IPS DF 19.7 (cell line): ENCODE measurements at regions not wholly inside any gene's neighbourhood (a gene's known extent, or its start where the extent isn't known, plus 50 kb on each side); places are given as distances from the start of the nearest gene placed in this dataset.

Experiments used
- DNase-seq: peaks from one replicate; pipeline ENCODE4 v3.0.0-alpha.2; 2013; ENCODE audit warnings: low read depth, low spot score

DNA sequence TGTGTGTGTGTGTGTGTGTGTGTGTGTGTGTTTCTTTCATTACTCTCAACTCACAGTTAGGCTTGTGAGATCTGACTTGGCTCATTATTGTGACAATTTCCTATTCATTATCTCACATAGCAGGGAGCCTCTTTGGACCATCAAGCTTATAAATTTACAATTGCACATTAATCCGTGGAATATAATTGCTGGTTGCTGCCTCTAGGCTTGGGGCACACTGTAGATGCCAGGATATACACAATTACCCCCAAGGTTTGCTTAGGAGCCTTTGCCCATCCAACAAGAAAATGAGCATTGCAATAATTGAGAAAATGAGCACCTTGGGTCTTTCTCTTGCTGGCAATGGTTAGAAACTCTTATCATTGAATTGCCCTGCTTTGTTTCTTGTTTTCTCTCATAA is 161.6 kb upstream of the DMRTA1 start:
- no peak for DNase-seq

DNA sequence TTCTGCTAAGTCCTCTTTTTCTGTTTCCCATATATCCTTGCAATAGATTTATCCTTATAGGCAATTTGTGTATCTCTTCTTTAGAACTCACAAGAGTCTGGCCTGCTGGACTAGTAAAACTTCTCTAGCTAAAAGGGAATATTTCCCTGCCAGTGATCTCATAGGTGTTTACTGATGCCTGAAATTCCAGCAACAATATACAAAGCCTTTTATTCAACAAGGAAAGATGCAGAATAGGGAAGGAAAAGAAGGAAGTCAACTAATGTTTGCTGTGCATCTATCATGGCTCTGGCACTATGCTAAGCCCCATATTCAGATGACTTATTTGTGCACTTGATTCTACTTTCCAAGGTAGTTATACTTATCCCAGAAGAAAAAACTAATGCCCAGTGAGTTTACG is 160.0 kb upstream of the DMRTA1 start:
- no peak for DNase-seq

DNA sequence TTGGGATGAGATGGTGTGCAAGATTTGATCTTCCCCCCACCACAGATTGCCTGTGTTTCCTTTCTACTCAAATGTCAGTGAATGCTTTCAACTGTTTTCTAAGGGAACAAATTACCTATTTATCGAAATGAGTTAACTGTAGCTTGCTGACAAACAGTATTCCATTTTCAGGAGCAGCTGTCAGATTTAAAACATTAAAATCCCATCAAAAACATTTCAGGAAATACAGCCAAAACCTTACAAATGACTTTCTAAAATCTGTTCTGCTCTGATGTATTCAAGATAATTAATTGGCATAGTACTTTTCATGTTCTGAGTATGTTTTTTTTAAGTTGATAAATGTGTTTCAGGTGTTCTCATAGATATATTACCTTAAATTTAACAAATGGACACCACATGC is 158.0 kb upstream of the DMRTA1 start:
- DNase-seq: no peak

DNA sequence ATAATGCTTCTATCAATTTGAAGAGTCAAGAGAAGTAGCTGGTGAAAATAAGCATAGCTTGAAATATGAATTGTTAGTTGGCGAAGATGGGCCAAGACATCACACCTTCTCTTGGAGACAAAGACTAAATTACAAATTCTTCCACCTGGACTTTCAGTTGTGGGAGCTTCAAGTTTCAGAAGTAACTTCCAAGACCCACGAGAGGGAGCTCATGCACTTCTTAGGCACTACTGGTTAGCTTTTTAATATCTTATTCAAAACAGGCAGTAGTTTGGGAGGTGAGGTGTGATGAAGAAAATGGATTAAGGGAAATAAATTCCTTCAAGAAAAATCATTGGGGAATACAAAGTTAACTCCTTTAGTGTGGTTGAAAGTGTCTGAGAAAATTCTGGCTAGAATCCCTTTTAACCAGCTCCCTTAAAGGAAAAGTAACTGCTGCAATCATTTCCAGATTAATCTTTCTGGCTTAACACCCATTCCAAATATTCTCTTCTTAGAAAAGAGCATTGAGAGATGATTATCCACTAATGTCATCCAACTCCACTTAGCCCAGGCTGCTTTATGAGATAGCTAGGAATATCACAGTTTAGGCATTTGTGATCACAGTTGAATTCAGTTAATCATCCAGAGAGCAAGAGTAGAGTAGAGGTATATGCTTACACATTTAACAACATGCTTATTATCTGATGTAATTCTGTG is 139.5 kb upstream of the DMRTA1 start:
- DNase-seq: peak; percentile 15

DNA sequence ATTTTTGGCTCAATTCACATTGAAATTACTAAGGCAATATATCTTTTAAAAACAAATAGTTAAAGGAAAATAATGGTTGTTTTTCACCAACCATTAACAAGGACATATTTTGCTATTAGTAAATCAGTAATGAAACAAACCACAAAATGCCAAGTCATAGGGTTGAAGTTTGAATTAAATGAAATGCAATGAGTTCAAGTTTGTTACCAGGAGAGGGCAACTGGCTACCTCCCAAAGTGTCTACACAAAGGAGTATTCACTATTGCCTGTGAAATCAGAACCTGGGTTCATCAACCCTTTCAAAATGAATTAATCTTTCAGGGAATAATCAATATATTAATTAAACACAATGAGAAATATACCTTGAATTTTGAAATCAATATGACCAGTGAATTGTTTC is 138.4 kb upstream of the DMRTA1 start:
- DNase-seq: no peak

DNA sequence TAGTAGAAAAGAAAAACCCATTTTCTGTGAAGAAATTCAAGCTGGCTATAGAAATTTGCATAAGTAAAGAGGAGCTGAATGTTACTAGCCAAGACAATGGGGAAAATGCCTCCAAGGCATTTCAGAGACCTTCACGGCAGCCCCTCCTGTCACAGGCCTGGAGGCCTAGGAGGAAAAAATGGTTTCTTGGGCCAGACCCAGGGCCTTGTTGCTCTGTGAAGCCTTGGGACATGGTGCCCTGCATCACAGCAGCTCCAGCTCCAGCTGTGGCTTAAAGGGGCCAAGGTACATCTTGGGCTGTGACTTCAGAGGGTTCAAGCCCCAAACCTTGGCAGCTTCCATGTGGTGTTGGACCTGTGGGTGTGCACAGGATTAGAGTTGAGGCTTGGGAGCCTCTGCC is 130.0 kb upstream of the DMRTA1 start:
- DNase-seq: no peak

DNA sequence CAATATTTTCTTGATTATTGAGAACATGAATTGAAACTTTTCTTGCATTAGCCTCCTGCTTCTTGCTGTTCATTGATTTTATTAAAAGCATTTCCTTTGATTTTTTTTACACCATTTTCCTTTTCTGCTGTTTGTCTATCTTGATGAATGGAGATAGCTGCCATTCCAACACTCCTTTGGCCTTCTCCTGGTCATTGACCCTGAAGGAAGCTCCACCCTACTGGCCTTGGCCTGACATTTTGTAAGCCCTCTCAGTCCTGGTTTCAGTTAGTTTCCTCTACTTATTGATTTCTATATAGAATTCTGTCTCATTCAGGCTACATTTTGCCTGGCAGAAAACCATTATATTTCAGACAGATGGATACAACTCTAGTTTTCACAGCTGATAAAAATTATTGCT is 115.1 kb upstream of the DMRTA1 start:
- no peak for DNase-seq

DNA sequence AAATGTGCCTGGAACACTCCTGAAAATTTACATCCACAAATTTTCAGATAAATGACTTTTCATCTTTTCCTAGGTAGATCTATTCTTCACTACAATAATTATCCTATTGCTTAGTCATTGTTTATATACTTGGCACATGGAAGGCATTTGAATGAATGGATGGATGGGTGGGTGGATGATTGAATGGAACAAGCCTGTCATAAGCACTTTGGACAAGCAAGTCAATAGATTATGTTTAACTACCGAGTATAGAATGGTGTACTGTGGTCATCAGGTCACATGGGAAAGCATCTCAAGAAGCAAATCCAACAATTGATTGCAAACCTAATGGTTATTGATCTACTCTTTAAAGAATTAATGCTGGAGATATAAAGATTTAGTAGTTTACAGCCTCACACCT is 114.4 kb upstream of the DMRTA1 start:
- no peak for DNase-seq

DNA sequence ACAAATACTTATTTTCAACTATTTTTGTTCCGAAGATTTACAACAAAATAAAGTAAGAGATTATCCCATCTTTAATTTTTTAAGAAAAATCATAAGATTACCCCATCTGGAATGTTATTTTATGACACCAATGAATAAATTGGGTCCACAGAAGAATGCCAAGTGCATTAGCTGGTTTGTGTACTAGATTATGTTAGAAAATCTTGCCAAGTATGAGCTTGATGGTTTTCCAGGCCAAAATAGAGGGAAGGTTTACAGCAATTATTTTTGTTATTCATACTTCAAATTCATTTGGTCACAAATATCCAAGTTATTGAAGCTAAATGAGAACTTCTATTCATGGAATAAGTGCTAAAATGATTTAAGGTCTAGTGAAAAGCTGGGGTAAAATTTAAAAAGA is 109.4 kb upstream of the DMRTA1 start:
- DNase-seq: no peak

DNA sequence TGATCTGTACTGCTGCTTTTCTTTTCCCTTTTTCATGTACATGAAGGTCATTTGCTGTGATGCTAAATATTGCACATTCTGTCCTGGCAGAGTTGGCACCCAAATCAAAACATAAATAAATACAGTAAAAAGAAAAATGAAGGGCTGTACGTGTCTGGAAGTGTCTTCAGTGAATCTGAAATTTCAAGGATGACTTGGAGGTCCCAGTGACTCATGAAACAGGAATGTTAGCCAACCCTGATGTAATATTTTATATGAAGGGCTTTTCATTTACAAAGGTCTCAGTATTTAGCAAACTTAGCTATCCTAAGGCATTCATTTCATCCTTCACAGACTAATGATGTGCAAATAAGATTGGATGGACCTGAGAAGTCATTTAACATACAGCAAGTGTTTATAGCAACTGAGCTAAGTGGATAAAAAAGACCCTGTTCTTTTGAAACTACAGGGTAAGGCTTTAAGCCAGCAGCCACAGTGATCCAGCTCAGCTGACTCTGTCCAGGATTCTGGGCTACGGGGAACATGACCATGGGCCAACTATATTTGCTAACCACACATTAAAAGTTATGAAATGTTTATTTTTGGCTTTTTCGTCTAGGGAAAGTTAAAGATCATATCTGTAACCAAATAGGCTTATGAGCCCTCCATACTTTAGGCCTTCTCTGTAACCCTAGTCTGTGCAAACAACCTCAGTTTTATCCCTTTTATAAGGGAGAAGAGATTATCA is 104.0 kb upstream of the DMRTA1 start:
- DNase-seq: no peak

DNA sequence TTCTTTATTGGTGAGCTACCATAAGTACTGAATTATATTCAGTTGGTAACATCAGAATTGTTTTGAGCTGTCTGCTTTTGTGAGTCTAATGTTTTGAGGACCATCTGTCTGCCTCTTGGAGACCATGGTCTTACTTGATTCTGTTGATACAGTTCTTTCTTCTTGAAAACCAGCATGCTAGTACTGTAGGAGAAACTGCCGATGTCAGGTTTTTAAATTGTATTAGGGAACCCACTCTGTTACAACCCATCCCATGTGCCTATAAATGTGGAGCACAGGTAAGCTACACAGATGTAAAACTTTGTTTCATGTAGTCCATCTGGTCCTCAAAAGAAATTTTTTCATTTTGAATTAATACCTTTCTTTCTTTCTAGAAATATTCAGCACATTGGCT is 103.4 kb upstream of the DMRTA1 start:
- DNase-seq: no peak

DNA sequence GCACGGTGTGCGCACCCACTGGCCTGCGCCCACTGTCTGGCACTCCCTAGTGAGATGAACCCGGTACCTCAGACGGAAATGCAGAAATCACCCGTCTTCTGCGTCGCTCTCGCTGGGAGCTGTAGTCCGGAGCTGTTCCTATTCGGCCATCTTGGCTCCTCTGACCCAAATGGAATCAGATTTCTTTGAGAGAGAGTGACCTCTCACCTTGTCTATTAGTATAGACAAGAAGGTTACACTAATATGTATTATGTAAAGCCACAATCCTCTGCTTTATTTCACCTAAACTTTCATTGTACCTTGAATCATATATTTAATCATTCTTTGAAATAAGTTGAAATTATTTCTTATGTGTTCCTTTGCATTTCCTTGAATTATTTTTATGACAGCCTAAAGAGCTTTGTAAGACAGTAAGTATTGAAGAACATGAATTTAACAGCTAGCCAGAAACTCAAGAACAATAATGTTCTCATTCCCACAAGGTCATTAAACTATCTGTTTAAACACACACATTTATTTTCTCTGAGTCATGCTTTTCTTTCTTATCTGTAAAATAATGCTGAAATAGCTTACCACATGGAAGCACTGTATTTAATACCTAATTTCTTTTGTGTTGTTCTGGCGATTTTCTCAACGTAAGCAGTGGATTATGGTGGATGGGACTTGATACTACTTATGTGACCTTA is 91.8 kb upstream of the DMRTA1 start:
- no peak for DNase-seq

DNA sequence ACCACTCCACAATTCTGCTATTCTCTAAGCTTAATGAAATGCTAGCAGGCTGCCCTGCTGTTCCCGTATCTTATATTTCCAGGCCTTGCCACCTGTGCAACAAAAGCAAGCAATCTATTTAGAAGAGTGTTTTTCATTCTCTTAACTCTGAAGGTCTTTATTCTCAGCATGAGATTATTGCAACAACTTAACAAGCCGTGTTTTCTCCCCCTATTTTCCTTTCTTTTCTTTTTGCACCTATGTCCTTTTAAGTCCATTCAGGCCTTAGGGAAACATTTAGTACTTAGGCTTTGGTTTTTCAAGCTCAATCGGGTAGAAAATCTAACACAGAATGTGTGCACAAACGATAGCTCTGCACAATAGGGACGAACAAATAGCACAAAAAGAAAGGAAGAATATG is 89.6 kb upstream of the DMRTA1 start:
- DNase-seq: no peak

DNA sequence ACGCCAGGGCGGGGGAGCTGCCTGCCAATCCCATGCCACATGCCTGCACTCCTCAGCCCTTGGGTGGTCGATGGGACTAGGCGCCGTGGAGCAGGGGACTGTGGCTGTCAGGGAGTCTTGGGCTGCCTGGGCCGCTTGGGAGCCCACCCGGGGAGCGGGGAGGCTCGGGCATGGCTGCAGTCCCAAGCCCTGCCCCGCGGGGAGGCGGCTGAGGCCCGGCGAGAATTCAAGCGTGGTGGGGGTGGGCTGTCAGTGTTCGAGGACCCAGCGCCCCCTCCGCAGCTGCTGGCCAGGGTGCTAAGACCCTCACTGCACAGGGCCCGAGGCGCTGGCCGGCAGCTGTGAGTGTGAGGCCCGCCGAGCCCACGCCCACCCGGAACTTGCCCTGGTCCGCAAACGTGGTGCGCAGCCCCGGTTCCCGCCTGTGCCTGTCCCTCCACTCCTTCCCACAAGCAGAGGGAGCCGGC is 83.2 kb upstream of the DMRTA1 start:
- DNase-seq: no peak

DNA sequence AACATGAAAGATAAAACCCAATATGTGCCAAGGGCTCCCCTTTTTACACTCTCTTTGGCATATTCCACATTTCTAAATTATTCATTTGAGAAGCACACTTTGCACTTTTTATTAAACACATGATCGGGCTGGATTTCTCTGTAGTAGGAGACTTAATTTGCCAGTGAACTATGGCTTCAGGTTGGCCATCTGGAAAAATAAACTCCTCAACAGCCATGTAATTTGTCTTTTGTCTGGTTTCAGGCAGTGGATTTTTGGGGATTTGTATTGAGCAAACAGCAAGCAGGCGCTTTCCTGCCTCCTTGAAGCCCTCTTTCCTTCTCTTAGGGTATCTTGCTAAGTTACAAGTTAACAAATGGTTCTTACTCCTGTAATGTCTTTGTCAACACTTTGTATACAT is 73.0 kb upstream of the DMRTA1 start:
- no peak for DNase-seq

DNA sequence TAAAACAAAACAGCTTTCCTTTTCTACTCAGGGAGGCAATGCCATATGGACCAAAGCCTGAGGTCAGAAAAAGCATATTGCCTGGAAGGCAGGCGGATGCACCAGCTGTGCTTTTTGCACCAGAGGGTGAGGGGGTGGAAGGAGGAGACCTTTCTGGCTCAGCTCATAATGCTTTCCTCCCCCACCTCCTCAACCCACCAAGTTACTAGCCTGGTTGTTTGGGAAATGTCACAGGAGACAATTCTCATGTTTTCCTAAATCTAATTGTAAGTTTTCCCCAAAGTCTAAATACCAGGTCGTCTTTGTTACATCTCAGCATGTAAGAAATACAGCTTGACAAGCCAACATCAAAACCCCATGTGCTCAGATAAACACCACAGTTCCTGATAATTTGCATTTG is 72.6 kb upstream of the DMRTA1 start:
- DNase-seq: no peak

DNA sequence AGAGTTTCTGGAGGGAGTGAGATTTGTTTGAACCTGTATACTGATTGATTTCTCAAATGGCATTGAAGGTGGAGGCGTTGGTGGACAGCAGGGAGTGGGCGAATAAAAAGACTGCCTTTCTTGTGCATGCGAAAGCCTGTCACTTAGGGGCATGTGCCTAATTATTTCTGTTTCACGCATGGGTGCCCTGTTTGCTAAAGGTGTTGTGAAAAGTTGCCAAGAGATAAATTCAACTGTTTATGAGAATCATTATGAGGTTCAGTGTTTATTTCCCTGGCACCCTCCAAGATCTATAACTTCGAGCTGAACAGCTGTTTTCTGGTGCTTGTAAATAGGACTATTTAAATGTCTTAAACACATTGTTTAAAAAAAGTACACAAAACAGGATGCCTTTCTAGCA is 67.4 kb upstream of the DMRTA1 start:
- DNase-seq: no peak

DNA sequence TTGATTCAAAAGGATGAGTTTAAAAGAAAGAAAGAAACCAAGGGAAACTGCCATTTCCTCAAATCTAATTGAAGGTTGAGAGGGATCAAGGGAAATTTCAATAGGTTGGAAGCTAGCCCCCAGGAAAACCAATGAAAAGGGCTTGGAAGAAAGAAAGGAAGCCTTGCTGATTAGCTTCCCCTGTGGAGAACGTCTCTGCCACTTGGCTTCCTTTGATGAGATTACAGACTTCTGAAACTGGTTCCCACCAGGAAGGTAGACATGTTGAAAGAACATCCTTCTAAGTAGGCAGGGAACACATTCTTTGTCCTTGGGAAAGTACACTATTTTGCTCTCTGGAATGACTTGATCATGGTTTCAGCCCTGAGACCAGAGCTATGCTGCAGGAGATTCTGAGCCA is 65.5 kb upstream of the DMRTA1 start:
- DNase-seq: no peak

DNA sequence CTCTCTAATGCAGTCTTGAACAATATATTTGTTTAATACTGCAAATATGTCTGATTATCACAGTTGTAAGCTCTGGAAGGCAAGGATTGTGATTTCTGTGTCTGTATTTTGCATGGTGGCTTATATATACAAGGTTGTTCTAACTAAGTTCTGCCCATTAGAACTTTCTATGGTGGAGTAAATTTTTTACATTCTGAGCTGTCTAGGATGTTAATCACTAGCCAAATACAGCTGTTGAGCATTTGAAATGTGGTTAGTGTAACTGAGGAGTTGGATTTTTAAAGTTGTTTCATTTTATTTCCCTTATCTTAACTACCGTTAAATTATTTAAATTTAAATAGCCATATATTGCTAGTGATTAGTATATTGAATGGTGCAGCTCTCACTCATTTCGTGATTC is 64.3 kb upstream of the DMRTA1 start:
- no peak for DNase-seq

DNA sequence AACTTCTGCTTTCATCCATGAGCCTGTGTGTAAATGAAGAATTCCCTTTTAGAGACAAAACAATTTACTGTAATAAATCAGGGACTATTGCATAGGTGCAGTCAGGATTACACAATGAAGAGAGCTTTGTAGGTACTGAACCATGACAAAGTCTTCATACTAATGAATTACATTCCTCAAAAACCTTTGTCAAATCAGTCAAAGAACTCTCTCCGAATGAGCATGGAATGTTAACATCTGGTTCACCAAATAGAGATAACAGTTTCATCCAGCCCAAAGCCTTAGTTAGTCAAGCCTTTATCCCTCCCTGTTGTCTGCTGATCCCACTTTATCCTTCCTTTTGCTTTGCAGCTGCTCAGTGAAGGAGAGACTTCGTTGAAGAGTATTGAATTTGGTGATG is 62.9 kb upstream of the DMRTA1 start:
- no peak for DNase-seq

DNA sequence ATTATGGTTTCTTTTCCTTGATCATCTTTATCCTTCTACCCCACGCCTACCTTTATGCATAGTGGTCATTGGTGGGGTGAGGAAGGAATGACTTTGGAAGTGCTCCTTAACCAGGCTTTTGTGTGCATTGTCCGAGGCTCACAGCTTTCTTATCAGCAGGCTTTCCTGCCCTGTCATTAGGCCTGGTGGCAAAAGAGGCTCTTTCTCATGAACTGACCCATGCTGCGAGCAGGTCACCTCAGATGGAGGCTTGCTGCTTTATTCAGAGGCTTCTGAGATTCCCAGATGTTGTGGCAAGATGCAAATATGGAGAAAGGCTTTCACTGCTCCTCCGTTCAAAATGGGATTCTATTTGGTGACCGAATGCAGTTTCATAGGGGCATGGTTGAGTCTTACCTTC is 57.4 kb upstream of the DMRTA1 start:
- no peak for DNase-seq

DNA sequence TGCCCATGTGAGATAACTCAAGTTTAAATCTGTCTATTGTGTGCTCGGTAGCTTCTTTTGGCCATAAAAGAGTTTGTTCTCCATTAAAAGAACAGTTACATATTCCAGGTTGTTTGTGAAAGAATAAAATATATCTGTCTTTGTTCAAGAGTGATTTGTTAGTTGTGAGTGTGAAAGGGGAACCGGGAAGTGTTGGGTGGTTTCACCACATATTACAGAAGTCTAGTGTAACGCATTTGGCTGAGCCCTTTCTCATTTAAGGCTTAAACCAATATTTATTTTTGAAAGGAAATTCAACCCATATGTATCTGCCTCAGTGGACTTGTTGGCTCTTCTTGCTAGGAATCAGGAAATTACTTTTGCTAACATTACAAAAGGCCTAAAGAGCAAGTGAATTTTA is 54.1 kb upstream of the DMRTA1 start:
- DNase-seq: no peak

DNA sequence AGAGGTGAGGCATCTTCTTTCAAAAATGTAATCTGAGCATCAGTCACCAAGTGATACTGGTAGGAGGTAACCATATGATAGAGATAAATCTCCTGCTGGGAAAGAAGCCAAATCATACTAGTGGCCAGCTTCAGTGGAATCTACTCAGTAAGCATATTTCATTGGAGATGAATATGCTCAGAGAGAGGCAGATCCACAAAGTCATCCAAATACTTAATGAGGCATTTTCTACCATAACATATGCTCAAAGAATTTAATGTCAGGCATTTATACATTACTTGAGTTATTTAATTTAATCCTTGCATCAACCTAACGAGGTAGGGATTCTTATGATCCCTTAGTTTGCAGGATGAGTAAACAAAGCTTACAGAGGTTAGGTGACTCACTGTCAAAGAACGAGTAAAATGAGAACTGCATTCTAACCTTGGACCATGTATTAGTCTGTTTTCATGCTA is 50.9 kb upstream of the DMRTA1 start:
- DNase-seq: no peak
